SK-N-SH (cell line): ENCODE measurements at regions not wholly inside any gene's neighbourhood (a gene's known extent, or its start where the extent isn't known, plus 50 kb on each side); places are given as distances from the start of the nearest gene placed in this dataset.

ENCODE experiments used
- CHD2 ChIP-seq: fragments of 150-350 bp; IDR thresholded peaks from 2 replicates; pipeline ENCODE4 v1.6.1; 2018; ENCODE audit warnings: low read length; ENCODE audit not compliant: partially characterized antibody
- EP300 ChIP-seq, 2 experiments: IDR thresholded peaks; 2 replicates each; pipeline versions ENCODE4 v1.4.0 to v1.6.1; 2012; ENCODE audit warnings: borderline replicate concordance in 1 of 2, low read depth in 1 of 2, low read length in 1 of 2
- FOXM1 ChIP-seq: IDR thresholded peaks from 2 replicates; pipeline ENCODE4 v1.4.0; 2012; ENCODE audit warnings: low read depth, mild to moderate bottlenecking
- GABPA ChIP-seq: IDR thresholded peaks from 2 replicates; pipeline ENCODE4 v1.4.0; 2012; ENCODE audit warnings: low read depth, mild to moderate bottlenecking
- GATA2 ChIP-seq: sonication (generic); formaldehyde crosslinking; IDR thresholded peaks from 2 replicates; pipeline ENCODE4 v1.5.0; 2020; ENCODE audit warnings: mild to moderate bottlenecking, missing genetic modification reagents
- POLR2AphosphoS5 ChIP-seq: IDR thresholded peaks from 2 replicates; pipeline ENCODE4 v1.6.1; 2012; ENCODE audit warnings: low read depth, low read length
- RCOR1 ChIP-seq: fragments of 150-350 bp; IDR thresholded peaks from 2 replicates; pipeline ENCODE4 v1.6.1; 2017; ENCODE audit warnings: antibody characterized with exemption, low read length
- SIN3A ChIP-seq: IDR thresholded peaks from 2 replicates; pipeline ENCODE4 v1.6.1; 2012; ENCODE audit warnings: low read depth, mild to moderate bottlenecking, low read length, moderate library complexity, borderline replicate concordance
- SMC3 ChIP-seq: IDR thresholded peaks from 2 replicates; pipeline ENCODE4 v1.6.1; 2012; ENCODE audit warnings: low read depth, low read length, improper control_type of control experiment
- TF ChIP-seq, protein P1 (sequence below): fragments of 200-600 bp; sonication (generic); IDR thresholded peaks from 2 replicates; pipeline ENCODE4 v1.6.1; 2017; ENCODE audit warnings: antibody characterized with exemption, mild to moderate bottlenecking, moderate library complexity
- TF ChIP-seq, protein P2 (sequence below): IDR thresholded peaks from 2 replicates; pipeline ENCODE4 v1.4.0; 2012; ENCODE audit warnings: low read depth, borderline replicate concordance
- TF ChIP-seq, protein P3 (sequence below): IDR thresholded peaks from 2 replicates; pipeline ENCODE4 v1.6.1; 2012; ENCODE audit warnings: mild to moderate bottlenecking, low read depth, low read length, moderate library complexity
- TF ChIP-seq, protein P4 (sequence below): IDR thresholded peaks from 2 replicates; pipeline ENCODE4 v1.4.0; 2012; ENCODE audit warnings: low read depth, borderline replicate concordance

DNA sequence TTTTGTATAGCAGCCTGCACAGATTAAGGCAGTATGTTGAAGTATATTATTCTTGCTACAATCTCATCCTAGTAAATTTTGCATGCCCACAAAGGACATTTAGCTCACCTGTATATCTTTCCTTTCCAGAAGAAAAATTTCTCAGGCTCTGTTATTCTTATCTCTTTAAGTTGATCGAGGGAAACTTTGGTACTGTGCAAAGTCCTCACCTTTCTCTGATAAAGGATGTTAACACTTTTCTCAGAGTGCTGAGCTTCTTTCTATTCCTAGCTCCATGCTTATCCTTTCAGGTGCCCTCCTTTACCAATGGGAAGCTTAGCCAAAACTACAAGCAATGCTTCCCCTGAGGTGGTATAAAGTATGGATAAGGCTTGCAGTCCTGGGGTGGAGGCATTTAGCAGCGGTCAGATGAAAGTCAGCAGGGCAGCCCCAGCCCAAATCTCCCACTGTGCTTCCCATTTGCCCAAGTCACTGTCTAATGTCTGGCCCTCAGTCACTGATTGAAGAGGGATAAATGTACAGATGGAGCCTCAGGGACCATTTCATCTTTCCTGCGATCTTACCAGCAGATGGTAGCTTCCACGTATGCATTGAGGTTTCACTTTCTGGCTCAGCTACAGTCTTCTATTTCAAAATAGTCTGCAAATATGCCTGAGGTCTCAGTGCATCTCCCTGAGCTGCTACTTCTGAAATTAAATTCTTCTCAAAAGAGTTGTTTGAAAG, 127.8 kb upstream of the P2RY1 start:
- TF ChIP-seq, protein P1, sequence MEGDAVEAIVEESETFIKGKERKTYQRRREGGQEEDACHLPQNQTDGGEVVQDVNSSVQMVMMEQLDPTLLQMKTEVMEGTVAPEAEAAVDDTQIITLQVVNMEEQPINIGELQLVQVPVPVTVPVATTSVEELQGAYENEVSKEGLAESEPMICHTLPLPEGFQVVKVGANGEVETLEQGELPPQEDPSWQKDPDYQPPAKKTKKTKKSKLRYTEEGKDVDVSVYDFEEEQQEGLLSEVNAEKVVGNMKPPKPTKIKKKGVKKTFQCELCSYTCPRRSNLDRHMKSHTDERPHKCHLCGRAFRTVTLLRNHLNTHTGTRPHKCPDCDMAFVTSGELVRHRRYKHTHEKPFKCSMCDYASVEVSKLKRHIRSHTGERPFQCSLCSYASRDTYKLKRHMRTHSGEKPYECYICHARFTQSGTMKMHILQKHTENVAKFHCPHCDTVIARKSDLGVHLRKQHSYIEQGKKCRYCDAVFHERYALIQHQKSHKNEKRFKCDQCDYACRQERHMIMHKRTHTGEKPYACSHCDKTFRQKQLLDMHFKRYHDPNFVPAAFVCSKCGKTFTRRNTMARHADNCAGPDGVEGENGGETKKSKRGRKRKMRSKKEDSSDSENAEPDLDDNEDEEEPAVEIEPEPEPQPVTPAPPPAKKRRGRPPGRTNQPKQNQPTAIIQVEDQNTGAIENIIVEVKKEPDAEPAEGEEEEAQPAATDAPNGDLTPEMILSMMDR = no peak
- TF ChIP-seq SIN3A (no peak), POLR2AphosphoS5 (no peak), FOXM1 (no peak), GABPA (no peak), GATA2 (CRISPR knock-in tag) (peak; percentile 86), SMC3 (no peak), EP300 (IDR thresholded peaks at IDR 0.05; ENCODE audit: borderline replicate concordance in 1 of 2, low read depth in 1 of 2, low read length in 1 of 2) (peak in 1 of 2 experiments; percentile 66; a peak in 2 of 4 replicates), CHD2 (no peak), RCOR1 (no peak)
- TF ChIP-seq, protein P2, sequence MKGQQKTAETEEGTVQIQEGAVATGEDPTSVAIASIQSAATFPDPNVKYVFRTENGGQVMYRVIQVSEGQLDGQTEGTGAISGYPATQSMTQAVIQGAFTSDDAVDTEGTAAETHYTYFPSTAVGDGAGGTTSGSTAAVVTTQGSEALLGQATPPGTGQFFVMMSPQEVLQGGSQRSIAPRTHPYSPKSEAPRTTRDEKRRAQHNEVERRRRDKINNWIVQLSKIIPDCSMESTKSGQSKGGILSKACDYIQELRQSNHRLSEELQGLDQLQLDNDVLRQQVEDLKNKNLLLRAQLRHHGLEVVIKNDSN = no peak
- TF ChIP-seq, protein P3, sequence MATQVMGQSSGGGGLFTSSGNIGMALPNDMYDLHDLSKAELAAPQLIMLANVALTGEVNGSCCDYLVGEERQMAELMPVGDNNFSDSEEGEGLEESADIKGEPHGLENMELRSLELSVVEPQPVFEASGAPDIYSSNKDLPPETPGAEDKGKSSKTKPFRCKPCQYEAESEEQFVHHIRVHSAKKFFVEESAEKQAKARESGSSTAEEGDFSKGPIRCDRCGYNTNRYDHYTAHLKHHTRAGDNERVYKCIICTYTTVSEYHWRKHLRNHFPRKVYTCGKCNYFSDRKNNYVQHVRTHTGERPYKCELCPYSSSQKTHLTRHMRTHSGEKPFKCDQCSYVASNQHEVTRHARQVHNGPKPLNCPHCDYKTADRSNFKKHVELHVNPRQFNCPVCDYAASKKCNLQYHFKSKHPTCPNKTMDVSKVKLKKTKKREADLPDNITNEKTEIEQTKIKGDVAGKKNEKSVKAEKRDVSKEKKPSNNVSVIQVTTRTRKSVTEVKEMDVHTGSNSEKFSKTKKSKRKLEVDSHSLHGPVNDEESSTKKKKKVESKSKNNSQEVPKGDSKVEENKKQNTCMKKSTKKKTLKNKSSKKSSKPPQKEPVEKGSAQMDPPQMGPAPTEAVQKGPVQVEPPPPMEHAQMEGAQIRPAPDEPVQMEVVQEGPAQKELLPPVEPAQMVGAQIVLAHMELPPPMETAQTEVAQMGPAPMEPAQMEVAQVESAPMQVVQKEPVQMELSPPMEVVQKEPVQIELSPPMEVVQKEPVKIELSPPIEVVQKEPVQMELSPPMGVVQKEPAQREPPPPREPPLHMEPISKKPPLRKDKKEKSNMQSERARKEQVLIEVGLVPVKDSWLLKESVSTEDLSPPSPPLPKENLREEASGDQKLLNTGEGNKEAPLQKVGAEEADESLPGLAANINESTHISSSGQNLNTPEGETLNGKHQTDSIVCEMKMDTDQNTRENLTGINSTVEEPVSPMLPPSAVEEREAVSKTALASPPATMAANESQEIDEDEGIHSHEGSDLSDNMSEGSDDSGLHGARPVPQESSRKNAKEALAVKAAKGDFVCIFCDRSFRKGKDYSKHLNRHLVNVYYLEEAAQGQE = no peak
- TF ChIP-seq, protein P4, sequence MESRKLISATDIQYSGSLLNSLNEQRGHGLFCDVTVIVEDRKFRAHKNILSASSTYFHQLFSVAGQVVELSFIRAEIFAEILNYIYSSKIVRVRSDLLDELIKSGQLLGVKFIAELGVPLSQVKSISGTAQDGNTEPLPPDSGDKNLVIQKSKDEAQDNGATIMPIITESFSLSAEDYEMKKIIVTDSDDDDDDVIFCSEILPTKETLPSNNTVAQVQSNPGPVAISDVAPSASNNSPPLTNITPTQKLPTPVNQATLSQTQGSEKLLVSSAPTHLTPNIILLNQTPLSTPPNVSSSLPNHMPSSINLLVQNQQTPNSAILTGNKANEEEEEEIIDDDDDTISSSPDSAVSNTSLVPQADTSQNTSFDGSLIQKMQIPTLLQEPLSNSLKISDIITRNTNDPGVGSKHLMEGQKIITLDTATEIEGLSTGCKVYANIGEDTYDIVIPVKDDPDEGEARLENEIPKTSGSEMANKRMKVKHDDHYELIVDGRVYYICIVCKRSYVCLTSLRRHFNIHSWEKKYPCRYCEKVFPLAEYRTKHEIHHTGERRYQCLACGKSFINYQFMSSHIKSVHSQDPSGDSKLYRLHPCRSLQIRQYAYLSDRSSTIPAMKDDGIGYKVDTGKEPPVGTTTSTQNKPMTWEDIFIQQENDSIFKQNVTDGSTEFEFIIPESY = no peak
